GM18868 (cell line): ENCODE measurements at regions not wholly inside any gene's neighbourhood (a gene's known extent, or its start where the extent isn't known, plus 50 kb on each side); places are given as distances from the start of the nearest gene placed in this dataset.
"Not testable (repeated sequence)": the region's sequence is repeated elsewhere in the genome, so short reads cannot be mapped to it uniquely, and the experiment has no call there.

Source experiments
- ATAC-seq: cut with Tn5 transposase; IDR thresholded peaks from one replicate; pipeline ENCODE4 v1.9.1; 2021; ENCODE audit warnings: mild to moderate bottlenecking, moderate library complexity; ENCODE audit not compliant: unreplicated experiment

DNA sequence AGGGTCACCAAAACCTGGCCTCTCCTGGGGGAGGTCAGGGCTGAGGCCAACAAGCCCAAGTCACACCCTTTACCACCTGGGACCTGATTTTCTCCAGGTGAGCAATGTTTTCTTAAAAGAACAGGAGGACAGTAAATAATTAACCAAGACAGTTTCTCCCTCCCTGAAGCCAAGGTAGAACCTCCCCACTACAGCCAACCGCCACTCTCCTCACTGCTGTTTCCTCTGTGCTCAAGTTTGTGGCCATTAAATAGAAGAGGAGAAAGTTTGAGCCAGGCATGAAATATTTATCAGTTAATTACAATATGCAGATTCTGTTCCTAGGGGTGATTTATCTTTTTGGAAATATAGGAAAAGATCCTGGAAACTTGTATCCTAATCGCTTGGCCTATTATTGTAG lies 150.6 kb upstream of the ANKRD20A1 start:
- not testable (repeated sequence) for ATAC-seq

DNA sequence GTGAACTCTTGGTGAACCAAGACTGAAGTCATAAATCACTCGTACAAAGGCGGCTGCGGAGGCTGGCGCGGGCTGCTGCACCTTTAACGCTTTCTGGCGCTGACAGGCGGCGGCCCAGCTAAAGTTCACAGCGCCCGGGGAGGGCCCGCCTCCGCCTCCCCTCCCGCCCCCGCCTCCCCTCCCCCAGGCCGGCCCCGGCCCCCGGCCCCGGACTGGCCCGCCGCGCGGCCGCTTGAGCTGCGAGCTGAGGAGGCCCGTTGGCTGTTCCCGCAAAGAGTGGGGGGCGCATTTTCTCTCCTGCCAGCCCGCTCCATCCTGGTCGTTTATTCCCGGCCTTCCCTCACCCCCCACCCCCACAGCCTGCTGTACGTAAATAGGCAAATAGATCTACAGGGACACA lies 147.3 kb upstream of the ANKRD20A1 start:
- not testable (repeated sequence) for ATAC-seq

DNA sequence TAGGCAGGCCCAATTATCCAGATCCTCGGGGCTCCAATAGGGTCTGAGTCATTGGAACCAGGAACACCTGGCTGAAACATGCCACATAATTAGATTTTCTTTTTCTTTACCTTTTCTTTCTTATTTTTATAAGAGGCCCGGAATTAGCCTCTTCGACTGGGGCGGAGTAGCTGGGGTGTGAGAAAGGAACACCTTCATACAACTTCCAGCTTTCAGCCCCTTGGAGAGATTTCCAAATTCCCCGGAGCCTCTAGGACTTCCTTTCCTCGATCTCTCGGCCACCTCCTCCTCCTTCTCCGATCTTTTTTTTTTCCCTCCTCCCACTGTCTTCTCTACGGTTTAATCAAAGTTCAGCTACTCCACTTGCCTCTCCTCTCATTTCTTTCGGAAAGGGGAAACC lies 146.8 kb upstream of the ANKRD20A1 start:
- not testable (repeated sequence) for ATAC-seq

DNA sequence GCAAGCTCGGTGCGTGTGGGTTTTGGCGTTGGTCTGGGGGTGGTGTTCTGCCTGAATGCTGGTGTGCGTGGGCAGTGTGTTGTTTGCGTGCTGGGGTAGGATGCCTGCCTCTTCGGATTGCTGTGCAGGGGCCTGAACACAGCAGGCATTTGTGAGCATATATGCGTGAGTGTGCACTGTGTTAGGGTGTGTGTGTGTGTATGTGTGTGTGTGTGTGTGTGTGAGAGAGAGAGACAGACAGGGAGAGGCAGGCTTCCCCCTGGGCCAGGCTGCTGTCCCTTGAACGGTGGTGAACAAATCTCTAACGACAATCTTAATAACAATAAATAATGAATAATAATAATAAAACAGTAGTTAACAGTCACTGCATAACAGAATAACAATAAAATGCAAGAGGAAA lies 145.8 kb upstream of the ANKRD20A1 start:
- ATAC-seq = not testable (repeated sequence)

DNA sequence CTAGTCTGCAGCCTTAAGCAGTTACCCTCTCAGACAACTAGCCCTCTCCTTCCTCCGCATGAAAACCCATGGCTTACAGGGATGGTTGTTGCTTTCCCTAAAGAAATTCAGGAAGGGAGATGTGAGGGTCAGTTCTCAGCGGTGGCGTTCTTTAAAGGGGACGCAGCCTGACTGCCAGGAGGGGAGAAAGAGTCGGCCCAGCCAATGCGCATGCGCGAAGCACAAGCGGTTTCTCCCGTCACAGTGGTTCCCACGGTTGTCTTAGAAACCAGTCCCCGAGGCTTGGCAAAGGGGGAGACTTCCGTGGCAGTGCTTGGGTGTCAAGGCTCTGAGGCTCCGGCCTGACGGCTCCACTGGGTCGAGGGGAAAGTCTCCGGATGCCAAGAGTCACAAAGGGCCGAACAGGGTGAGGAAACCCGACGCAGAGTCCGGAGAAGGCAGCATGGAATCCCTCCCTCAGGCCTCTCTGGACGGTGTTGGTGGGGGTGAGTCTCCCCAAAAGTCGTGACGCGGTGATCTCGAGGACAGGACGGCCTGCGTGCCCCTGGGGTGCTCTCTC lies 140.8 kb upstream of the ANKRD20A1 start:
- ATAC-seq = not testable (repeated sequence)

DNA sequence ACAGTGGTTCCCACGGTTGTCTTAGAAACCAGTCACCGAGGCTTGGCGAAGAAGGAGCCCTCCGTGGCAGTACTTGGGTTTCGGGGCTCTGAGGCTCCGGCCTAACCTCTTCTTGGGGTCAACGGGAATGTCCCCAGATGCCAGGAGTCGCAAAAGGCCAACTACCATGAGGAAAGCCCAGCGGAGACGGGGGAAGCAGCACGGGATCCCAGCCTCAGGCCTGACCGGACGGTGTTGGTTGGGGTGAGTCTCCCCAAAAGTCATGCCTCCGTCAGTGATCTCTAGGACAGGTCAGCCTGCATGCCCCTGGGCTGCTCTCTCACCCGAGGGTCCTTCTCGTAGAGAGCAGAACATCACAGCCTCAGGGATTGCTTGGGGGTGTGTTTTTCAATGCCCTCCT lies 138.2 kb upstream of the ANKRD20A1 start:
- ATAC-seq = not testable (repeated sequence)

DNA sequence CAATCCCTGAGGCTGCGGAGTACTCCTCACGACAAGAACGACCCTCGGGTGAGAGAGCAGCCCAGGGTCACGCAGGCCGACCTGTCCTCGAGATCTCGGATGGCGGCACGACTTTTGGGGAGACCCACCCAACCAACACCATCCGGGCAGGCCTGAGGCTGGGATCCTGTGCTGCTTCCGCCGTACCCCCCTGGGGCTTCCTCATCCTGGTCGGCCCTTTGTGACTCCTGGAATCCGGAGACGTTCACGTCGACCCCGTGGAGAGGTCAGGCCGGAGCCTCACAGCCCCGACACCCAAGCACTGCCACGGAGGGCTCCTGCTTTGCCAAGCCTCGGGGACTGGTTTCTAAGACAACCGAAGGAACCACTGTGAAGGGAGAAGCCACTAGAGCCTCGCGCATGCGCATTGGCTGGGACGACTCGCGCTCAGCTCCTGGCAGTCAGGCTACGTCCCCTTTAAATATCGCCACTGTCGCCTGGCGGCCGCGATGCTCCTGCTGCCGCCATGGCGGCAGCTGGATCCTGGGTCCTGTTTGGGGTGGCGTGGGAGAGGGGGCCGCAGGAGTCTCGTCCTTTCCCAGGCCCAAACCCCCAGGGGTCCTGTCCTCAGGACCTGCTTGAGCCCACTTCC lies 136.2 kb upstream of the ANKRD20A1 start:
- ATAC-seq = peak; percentile 94

DNA sequence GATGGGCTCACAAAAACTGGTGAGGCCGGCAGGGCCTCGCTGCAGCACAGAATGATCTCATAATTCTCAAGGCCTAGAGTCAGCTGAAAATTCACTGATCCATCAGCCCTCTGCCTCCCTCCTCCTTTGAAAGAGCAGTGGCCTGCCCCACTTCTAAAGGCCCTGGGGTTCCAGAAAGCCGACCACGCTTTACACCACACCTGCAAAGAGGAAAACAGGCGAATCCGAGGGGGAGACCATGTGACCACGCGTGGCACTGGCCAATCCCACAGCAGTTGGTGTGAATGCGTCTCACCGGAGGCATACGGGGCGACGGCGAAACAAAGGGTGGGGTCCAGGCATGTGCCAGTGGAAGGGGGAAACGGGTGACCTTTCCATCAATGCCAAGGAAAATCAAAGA lies 135.5 kb upstream of the ANKRD20A1 start:
- not testable (repeated sequence) for ATAC-seq

DNA sequence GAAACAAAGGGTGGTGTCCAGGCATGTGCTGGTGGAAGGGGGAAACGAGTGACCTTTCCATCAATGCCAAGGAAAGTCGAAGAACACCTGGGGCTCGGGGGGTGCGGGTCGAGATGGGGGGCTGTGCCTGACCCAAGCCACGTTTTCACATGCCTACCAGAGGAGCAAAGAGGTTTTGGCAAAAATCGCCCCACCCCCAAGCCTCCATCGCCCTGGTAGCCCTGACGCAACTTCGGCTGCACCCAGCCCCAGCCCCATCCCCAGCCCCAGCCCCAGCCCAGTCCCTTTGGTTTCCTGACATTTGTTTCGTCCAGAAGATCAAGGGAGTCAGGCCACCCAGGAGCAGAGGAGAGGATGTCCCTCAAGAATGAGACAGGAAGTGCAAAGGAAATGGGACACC lies 133.8 kb upstream of the ANKRD20A1 start:
- not testable (repeated sequence) for ATAC-seq

DNA sequence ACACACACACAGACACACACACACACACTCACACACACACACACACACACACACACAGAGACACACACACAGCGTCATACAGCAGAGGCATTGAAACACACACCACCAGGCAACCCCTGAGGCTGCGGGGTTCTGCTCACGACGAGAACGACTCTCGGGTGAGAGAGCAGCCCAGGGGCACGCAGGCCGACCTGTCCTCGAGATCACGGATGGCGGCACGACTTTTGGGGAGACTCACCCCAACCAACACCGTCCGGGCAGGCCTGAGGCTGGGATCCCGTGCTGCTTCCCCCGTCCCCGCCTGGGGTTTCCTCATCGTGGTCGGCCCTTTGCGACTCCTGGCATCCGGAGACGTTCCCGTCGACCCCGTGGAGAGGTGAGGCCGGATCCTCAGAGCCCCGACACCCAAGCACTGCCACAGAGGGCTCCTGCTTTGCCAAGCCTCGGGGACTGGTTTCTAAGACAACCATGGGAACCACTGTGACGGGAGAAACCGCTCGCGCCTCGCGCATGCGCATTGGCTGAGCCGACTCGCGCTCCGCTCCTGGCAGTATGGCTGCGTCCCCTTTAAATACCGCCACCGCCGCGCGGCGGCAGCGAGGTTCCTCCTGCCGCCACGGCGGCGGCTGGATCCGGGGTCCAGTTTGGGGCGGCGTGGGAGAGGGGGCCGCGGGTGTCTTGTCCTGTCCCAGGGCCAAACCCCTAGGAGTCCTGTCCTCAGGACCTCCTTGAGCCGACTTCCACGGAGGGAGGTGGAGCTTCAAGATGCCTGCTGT lies 132.3 kb upstream of the ANKRD20A1 start:
- ATAC-seq = peak; percentile 62

DNA sequence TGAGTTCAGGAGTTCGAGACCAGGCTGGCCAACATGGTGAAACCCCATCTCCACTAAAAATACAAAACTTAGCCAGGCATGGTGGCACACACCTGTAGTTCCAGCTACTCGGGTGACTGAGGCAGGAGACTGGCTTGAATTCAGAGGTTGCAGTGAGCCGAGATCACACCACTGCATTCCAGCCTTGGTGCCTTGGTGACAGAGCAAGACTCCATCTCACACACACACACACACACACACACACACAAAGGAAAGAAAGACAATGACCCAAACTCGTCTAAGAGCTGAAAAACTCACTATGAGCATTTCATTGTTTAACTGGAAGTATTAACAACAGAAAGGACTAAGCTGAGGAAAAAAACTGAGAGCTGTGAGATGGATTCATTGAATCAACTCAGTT lies 95.6 kb upstream of the ANKRD20A1 start:
- ATAC-seq = not testable (repeated sequence)

DNA sequence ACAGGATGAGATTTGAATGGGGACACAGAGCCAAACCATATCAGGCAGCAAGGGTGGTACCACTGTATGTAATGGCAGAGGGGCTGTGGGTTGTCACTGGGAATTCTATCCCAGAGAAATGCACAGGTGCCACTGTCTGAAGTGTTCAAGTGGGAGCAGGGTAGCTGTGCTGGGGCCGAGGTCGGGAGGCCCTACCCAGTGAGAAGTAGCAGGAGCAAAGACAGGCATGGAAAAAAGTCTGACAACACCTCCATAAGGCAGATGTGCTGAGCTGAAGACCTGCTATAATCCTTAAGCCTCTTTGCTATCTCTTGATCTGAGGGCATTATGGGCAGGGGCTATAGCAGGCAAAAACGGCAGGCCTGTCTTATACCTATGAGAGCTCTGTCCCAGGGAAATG lies 86.9 kb upstream of the ANKRD20A1 start:
- ATAC-seq = not testable (repeated sequence)

DNA sequence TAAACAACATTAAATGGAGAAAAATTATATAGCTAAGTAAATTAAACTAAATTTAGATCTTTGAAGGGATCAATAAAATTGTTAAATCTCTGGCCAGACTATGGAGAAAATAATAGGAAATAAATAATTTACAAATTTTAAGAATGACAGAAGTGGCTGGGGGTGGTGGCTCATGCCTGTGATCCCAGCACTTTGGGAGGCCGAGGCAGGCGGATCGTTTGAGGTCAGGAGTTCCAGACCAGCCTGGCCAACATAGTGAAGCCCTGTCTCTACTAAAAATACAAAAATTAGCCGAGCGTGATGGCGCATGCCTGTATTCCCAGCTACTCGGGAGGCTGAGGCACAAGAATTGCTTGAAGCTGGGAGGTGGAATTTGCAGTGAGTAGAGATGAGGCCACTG lies 58.6 kb upstream of the ANKRD20A1 start:
- ATAC-seq = not testable (repeated sequence)
